GM21360 (cell line): ENCODE measurements at regions not wholly inside any gene's neighbourhood (a gene's known extent, or its start where the extent isn't known, plus 50 kb on each side); places are given as distances from the start of the nearest gene placed in this dataset.
"Not testable (repeated sequence)": the region's sequence is repeated elsewhere in the genome, so short reads cannot be mapped to it uniquely, and the experiment has no call there.

Experiments
- ATAC-seq: cut with Tn5 transposase; IDR thresholded peaks from one replicate; pipeline ENCODE4 v1.9.1; 2021; ENCODE audit warnings: mild to moderate bottlenecking, moderate library complexity; ENCODE audit not compliant: unreplicated experiment

GRCh38 chr4:131526686-131527085, 1622.4 kb upstream of the PCDH10 start:
- ATAC-seq = no peak

- no peak for ATAC-seq
These were observed 1618.0 kb upstream of the PCDH10 start for GRCh38 chr4:131531087-131531486.

- ATAC-seq = no peak
These were observed 1614.0 kb upstream of the PCDH10 start for GRCh38 chr4:131534944-131535645.

GRCh38 chr4:131540256-131540655, 1608.8 kb upstream of the PCDH10 start:
- ATAC-seq = no peak

GRCh38 chr4:131547506-131547981, 1601.5 kb upstream of the PCDH10 start:
- ATAC-seq = peak; percentile 66

GRCh38 chr4:131551306-131551705, 1597.8 kb upstream of the PCDH10 start:
- ATAC-seq = no peak

GRCh38 chr4:131566026-131566425, 1583.1 kb upstream of the PCDH10 start:
- ATAC-seq = no peak

- no peak for ATAC-seq
These were observed 1564.5 kb upstream of the PCDH10 start for GRCh38 chr4:131584587-131584986.

GRCh38 chr4:131595140-131595539, 1554.0 kb upstream of the PCDH10 start:
- ATAC-seq = no peak

GRCh38 chr4:131603705-131604104, 1545.4 kb upstream of the PCDH10 start:
- ATAC-seq = no peak

GRCh38 chr4:131609039-131609438, 1540.1 kb upstream of the PCDH10 start:
- no peak for ATAC-seq

GRCh38 chr4:131610517-131610916, 1538.6 kb upstream of the PCDH10 start:
- ATAC-seq = not testable (repeated sequence)

- peak; percentile 48 for ATAC-seq
These were observed 1535.8 kb upstream of the PCDH10 start for GRCh38 chr4:131613086-131613823.

- ATAC-seq = peak; percentile 80
These were observed 1535.3 kb upstream of the PCDH10 start for GRCh38 chr4:131613824-131614216.

GRCh38 chr4:131632877-131633276, 1516.2 kb upstream of the PCDH10 start:
- ATAC-seq = no peak

GRCh38 chr4:131635191-131635590, 1513.9 kb upstream of the PCDH10 start:
- ATAC-seq = no peak

GRCh38 chr4:131638781-131639180, 1510.3 kb upstream of the PCDH10 start:
- ATAC-seq = no peak

- ATAC-seq = no peak
These were observed 1504.5 kb upstream of the PCDH10 start for GRCh38 chr4:131644619-131645018.

GRCh38 chr4:131649227-131649626, 1499.9 kb upstream of the PCDH10 start:
- no peak for ATAC-seq

- ATAC-seq = no peak
These were observed 1498.1 kb upstream of the PCDH10 start for GRCh38 chr4:131650951-131651350.

- ATAC-seq = not testable (repeated sequence)
These were observed 1465.8 kb upstream of the PCDH10 start for GRCh38 chr4:131683314-131683713.

GRCh38 chr4:131721883-131722282, 1427.2 kb upstream of the PCDH10 start:
- no peak for ATAC-seq
